ENCODE measurements at regions not wholly inside any gene's neighbourhood (a gene's known extent, or its start where the extent isn't known, plus 50 kb on each side); places are given as distances from the start of the nearest gene placed in this dataset.

DNA sequence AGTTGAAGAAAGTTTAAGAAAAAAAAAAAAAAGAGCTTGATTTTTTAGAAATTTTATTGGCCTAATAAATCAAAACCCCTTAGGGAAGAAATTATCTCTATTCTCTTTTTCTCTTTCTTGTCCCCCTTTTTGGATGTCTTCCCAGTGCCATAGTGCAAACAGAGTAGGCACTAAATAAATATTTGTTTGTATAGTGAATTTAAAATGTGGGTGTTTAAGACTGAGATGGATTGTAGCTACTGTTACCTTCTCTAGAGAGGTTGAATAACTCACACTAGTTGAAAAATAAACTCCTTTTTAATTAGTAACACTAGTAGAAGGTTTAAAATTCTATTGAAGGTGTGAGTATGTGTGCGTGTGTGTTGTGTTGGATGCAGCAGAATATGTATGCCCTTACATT is 783.8 kb downstream of the NXPH1 start:
- TF ChIP-seq POLR2A (IDR thresholded peaks at IDR 0.05; ENCODE audit: low read length) (no peak), GATA1 (IDR thresholded peaks at IDR 0.05; ENCODE audit: low read depth, low read length) (no peak)

Measured in erythroblast (primary cell).